ENCODE measurements at regions not wholly inside any gene's neighbourhood (a gene's known extent, or its start where the extent isn't known, plus 50 kb on each side); places are given as distances from the start of the nearest gene placed in this dataset.
"Not testable (repeated sequence)": the region's sequence is repeated elsewhere in the genome, so short reads cannot be mapped to it uniquely, and the experiment has no call there.

DNA sequence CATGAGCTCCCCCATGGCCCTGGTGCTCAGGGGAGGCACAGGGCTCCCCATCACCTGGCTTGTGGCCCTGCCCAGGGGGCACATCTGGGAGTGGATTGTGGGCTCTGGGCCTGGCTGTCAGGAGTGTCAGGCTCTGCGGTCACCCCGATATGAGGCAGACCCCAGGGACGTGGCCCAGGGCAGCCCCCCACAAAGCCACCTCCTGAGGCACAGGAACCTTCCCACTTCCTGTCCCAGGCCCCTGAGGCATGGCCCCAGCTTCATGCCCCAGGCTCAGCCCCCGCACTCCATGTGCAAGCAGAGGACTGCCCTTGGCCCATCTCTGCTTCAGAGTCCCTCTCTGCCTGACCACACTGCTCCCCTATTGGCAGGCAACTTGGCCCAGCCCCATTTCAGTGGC is 160.3 kb downstream of the PCTP start:
- DNase-seq: no peak

DNA sequence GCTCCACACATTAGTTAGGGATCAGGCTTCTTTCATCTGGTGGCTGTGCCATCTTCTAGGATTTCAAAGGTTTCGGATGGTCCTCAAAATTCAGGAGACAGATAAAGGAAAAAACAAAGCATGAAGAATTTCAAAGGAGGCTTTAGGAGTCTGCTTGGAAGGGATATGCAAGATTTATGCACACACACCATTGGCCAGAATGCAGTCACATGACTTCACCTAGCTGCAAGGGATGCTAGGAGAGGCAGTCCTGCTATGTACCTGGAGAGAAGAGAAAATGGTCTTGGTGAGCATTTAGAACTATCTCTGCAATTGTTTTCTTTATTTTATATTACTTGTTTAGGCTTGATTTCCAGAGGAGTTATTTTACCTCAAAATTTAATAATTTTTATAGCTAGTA is 174.6 kb downstream of the PCTP start:
- no peak for DNase-seq

DNA sequence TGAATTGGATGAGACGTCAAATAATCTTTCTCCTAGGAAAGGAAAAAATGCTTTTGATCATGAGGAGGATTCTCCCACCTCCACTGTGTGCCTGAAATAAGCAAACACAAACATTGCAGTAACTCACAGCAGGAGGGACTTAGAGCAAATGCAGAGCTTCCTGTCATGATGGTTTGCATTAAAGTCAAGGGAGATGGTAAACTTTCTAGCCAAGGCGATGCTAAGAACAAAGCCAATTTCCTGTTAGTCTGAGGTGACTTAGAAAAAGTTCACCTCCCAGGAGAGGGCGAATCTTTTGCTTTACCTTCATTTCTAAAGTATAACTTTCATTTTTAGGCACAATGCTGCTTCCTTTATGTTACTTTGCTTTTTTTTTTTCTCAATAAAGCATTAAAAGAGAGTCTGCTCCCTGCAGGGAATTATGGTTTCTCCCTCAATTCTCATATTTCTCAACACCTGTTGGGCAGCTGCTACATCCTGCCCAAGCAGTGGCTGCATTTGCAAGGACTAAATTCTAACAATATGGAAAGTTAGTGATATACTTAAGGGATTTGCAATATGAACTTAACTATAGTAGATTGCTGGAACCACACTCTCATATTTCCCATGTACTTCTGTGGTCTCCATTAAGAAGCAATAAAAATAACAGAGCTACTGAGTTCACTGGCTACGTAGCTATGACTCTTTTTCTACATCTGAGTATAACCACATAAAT is 175.6 kb downstream of the PCTP start:
- no peak for DNase-seq

DNA sequence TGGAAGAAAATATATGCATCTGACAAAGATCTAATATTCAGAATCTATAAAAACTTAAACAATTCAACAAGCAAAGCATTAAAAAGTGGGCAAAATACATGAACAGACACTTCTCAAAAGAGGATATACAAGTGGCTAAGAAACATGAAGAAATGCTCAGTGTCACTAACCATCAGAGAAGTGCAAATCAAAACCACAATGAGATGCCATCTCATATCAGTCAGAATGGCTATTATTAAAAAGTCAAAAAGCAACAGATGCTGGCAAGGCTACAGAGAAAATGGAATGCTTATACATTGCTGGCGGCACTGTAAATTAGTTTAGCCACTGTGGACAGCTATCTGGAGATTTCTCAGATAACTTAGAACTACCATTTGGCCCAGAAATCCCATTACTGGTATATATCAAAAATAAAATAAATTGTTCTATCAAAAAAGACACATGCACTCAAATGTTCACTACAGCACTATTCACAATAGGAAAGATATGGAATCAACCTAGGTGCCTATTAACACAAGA is 179.5 kb downstream of the PCTP start:
- no peak for DNase-seq

DNA sequence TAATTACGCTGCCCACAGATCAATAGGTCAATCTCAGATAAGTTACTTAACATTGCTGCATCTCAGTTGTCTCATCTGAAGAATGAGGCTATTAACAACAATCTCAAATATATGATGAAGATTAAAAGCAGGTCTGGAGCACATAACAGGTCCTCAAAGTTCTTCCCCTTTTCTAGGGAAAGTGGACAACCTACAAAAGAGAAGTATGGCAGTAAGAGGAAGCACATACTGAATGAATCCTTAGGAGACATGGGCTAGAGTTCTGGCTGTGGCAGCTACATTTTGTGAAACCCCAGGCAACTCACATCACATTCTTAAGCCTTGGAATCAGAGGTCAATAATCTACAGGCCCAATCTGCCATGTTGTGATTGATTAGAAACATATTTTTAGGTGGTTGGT is 180.6 kb downstream of the PCTP start:
- no peak for DNase-seq

DNA sequence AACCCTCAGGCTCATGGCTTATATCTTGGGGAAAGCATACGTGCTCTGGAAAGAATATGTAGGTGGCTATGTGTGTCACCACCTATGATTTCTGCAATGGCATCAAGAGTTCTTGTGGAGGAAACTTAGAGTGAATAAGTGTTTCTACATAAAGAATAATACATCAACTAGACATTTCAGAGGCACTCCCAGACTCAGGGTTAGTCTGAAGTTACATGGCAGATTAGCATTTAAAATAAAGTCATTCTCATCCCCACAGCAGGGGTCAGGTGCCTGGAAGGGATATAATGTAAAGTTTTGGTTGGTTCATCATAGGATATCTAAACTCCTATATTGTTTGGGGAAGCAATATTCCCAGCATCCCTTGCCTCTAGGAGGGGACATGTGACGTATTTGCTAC is 182.1 kb downstream of the PCTP start:
- no peak for DNase-seq

DNA sequence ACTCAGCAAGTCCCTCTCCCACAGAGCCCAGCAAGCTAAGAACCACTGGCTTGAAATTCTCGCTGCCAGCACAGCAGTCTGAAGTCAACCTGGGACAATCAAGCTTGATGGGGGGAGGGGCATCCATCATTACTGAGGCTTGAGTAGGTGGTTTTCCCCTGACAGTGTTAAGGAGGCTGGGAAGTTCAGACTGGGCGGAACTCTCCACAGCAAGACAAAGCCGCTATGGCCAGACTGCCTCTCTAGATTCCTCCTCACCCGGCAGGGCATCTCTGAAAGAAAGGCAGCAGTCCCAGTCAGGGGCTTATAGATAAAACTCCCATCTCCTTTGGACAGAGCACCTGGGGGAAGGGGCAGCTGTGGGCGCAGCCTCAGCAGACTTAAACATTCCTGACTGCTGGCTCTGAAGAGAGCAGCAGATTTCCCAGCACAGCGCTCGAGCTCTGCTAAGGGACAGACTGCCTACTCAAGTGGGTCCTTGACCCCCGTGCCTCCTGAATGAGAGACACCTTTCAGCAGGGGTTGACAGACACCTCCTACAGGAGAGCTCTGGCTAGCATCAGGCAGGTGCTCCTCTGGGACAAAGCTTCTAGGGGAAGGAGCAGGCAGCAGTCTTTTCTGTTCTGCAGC is 188.4 kb downstream of the PCTP start:
- DNase-seq: not testable (repeated sequence)

DNA sequence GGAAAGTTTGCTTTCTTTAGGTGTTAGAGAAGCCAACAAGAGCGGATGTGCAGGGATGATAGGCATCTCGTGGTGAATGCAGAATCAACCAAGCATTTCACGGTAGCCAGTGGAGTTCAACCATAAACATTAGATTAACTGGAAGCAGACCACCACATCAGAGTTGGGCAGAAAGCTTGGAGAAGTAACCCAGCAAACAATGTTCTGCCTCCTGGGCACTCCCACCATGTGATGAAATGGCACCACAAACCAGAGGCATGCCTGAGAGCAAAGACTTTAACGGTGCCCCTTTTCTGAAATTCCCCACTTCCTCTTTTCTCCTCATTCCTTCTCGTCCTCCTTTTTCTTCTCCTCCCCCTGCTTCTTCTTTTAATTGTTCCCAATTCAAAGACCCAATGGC is 193.5 kb upstream of the ANKFN1 start:
- no peak for DNase-seq

DNA sequence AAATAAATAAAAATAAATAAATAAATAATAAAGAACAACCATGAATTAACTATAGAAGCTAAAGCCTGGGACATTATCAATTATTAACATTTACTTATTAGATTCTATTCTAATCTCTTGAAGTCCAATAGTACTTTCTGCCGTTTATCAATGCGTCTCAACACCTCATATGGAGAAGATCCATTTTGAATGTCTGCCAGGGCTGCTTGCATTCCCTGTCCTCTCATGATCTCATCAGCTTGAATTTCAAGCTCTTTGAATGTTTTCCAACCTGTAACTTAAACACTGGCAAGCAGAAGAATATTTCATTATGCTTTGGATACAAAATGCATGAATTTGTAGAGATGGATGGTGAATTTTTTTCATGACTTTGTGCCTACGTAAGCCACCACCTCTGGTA is 191.9 kb upstream of the ANKFN1 start:
- DNase-seq: no peak

DNA sequence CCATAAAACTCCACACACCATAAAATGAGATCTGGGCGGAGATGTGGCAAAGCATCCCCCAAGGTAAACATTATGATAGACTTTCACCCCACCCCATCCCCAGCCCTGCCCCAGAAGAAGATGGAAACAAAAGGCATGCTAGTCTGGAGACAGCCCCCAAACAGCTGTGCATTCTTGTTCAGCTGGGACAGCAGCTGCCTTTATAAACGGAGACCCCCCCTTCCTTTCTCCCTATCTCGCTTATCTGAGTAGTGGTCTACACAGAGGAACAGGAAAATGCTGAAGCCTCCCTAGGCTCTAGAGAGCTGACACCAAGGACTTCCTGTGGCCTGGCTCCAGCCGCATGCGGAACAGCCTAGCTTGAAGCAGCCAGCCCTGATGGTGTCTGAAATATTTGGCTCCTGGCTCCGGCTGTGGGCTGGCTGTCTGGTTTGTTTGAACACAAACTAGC is 190.3 kb upstream of the ANKFN1 start:
- DNase-seq: no peak

DNA sequence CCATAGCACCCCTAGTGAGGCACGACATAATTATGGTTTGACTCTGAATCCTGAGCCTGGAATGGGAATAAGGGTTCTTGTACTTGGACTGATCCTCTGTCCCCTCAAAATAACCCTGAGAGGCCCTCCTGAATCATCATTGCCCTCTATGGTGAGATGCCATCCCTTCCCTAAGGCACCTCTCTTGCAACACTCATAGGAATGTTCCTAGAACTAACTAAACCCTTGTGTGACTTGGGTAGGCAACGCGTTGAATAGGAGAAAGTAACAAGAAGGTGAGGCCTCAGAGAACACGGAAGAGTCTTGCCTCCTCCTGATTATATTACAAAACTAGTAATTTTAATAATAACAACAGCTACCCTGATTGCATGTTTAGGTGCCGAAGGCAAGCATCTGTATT is 189.1 kb upstream of the ANKFN1 start:
- no peak for DNase-seq

DNA sequence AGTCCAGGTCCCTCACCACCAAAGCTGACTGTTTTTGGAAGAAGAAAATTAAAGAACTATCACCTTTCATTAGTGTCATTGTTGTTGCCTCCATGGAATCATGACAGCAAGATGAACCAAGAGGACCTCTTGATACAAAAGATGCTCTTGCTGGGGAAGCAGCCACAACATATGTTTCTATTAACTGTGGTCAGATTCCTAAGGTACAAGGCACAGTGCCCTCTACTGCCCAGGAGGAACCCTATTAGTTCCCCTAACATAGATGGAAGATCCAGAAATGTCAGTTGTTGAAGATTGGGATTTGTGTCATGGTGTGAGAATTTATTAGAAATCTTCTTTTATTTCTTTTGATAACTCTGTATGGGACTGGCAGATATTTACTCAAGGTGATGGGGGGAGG is 188.2 kb upstream of the ANKFN1 start:
- DNase-seq: no peak

DNA sequence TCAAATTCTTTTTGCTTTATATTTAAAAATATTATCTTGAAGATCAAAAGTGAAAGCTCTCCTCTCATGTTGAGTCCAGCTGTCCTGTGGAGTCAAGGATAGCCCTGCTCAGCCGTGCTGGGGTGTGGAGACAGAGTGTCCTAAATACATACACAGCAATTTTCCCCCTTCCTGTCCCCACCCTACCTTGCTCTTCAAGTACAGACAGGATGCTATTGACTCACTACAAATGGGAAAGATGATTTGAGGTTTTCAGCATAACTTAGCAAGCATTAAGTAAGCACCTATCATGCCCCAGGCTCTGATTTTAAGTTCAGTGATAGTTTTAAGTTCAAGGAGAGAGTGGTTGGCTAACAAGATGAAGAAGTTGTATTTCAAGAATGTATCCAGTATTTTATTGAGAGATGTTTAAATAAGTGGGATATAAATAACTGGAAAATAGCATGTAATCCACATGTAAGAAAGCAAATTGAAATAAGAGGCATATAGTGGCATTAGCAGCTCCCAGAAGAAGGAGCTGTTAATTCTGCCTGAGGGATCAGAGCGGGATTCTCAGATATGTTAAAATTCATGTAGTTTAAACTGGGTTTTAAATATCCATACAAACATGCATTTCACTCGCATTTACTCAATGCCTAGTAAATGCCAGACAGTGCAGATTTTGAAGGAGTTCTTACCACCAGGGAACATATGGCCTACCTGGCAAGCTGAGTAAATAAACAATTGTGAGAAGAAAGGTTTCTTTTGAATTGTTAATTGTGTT is 183.5 kb upstream of the ANKFN1 start:
- no peak for DNase-seq

DNA sequence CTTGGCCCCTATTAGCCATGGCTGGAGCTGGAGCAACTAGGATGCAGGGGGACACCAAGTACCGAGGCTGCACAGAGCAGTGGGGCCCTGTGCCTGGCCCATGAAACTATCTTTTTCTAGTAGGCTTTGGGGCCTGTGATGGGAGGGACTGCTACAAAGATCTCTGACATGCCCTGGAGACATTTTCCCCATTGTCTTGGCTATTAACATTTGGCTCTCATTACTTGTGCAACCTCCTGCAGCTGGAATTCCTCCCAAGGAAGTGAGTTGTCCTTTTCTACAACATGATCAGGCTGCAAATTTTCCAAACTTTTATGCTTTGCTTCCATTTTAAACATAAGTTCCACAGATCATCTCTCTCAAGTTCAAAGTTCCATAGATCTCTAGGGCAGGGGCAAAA is 174.7 kb upstream of the ANKFN1 start:
- no peak for DNase-seq

DNA sequence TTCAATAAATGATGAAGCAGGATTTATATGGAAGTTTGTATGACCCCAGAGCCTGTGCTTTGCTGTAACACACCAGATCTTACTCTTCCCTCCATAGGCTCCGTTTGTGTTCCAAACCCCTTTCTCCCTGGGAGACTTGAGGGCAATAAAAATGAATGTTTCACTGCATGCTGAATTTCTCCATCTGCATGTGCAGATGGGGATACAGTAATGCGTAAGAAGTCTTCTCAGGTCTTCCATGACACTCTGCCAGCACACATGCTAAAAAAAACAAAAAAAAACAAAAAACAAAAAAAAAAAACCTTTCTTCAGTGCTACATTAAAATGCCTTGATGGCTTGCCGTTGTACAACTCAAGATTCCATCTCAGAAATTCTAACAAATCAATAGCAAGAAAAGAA is 170.2 kb upstream of the ANKFN1 start:
- no peak for DNase-seq

DNA sequence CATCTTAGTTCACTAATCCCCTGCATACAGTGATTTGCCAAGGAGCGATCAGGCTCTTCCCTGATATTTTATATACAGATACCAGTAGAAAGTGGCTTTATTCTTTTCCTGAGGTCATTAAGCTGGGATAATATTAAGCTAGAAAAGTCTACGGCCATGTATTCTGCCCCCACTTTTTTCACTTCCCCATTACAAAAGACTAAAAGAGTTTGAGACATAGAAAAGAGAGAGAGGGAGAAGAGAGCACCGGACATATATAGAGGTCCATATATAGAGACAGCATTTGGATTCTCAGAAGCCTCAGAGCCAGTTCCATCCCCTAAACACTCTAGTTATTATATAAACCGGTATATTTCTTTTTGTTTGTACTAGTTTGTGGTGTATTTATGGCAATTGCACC is 166.5 kb upstream of the ANKFN1 start:
- no peak for DNase-seq

DNA sequence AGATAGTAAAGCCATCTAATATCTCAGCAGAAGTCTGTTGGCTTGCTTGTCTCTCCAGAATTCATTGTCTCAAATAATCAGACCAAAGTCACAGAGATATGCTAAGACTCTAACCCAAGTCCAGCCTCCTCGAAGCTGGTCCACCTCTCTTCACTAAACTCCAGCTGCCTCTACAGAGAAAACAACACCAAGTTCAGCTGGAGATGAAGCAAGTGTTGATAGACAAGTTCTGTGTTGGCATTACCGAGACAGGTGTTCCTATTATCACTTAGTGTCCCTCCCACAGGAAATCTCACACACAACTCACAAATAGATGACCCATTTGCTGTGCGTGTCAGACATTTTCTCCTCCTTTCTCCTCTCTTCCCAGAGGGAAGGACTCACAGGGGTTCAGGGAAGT is 164.4 kb upstream of the ANKFN1 start:
- no peak for DNase-seq

DNA sequence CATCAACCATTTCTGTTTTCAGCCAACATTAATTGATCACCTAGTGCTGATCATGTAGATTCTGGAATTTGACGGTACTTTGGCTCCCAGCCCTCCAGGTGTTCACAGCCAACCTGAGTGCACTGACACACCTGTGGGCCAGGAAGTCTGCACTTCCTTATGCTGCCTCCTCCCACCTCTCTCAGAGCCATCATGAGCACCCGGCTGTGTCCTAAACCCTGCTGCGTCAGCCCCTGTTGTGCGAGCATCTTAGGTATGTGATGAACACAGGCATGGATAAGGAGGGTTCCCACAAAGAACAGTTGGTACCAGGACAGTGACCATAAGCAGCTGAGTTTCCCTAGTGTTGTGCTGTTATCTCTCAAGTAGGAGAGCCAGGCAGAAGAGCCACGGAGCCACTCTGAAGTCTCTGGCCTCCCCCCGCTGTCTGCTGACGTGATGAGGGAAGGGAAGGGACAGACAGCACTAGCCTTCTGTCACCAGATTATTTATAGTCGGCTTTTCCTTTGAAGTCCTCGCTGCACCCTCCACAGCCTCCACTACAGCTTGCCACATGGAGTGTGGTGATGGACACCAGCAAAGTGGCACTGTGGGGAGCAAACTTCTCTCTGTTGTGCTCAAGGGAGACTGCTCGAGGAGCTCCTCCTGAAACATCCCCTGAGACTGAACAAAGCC is 162.8 kb upstream of the ANKFN1 start:
- DNase-seq: no peak

DNA sequence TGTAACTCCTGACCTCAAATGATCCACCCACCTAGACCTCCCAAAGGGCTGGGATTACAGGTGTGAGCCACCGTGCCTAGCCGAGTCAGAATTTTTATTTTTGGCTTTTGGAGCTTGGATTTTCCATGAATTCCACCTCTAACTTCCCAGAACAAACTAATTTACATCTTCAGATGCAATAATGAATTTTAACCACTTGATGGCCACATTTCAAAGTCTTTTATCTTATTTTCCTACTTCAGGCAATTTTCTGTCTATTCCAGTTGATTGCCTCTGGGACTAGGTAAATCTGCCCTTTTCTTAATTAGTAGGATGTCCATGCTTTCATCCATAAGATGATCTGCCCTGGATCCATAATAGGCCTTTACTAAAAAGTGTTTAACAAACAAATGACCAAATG is 156.4 kb upstream of the ANKFN1 start:
- DNase-seq: no peak

DNA sequence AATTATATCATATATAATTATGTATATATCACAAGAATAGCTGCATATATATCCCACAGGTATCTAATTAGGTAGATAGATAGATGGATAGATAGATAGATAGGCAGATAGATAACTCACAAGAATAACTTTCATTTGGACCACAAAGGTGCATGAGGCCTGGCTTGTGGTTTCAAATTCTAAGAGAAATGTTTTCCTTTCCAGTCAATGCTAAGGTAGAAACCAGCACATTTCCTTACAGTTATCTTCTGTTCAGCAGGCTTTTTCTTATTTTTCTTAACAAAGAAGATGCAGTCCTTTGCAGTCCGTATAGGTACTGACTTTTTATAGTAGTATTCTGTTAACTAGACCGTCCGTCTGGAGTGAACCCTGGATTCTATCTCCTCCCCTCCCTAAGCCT is 152.9 kb upstream of the ANKFN1 start:
- DNase-seq: no peak

DNA sequence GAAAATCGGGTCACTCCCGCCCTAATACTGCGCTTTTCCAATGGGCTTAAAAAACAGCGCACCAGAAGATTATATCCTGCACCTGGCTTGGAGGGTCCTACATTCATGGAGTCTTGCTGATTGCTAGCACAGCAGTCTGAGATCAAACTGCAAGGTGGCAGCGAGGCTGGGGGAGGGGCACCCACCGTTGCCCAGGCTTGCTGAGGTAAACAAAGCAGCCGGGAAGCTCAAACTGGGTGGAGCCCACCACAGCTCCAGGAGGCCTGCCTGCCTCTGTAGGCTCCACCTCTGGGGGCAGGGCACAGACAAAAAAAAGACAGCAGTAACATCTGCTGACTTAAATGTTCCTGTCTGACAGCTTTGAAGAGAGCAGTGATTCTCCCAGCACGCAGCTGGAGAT is 150.6 kb upstream of the ANKFN1 start:
- DNase-seq: not testable (repeated sequence)

DNA sequence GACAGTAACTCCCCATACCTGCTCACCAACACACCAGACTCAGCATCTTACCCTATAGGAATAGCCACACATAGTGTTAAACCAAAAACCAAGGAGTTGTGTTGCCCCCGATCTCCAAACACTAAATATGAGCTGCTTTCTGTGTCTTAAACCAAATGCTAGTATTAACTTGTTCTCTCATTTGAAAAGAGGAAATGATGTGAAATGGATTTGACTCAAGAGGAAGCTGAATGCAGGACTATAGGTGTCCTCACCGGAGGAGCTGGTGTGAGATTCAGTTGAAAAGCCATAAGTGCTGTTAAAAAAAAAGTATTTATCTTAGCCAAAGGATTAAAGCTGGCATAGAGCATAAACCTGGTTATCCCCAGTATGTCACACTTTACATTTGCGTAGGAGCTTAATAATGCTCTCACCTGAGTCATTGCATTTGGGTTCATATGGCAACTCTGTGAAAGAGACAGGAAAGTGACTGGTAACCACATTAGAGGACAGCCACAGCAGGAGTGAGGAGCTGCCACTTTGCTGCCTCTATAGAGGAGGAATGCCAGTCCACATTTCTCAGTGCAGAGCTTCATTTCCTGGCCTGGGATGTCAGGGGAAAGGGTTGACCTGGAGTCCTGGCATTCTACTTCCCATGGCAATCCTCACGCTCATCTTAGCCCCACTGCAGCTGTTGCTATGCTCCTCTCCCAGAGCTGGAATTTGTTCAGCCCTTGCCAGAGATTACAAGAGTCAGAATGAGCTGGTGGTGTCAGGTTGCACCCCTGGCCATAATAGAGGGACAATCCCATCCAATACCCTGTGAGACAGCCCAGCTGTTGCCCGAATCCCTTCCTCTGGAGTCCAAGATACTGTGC is 143.3 kb upstream of the ANKFN1 start:
- DNase-seq: no peak

Data from CD4-positive, alpha-beta T cell treated with Interleukin-6 for 4 hours (primary cell).